ENCODE measurements at regions not wholly inside any gene's neighbourhood (a gene's known extent, or its start where the extent isn't known, plus 50 kb on each side); places are given as distances from the start of the nearest gene placed in this dataset.

DNA sequence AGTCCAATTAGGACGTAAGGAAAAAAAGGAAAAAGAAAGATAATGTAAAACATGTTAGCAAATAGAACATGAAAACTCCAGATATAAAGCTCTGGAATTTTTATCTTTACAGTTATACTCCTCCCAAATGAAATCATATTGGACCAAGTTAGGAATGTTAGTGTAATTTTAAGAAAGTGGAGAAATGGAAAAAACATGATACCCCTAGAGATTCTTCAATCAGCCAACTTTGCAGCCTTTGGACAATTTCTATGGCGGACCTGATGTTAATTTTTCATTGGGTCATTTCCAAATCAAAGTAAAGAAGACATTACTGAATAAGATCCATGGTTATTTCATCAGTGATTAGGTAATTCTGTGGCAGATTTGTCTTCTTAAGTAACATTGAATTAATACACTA, 748.7 kb downstream of the RFPL4B start:
- TF ChIP-seq CTCF (IDR thresholded peaks at IDR 0.05 in 2 of 3, conservative IDR thresholded peaks at IDR 0.05 in 1 of 3; ENCODE audit: borderline replicate concordance in 1 of 3, insufficient read depth in 1 of 3, low read depth in 2 of 3, low read length in 2 of 3) (no peak), TCF7L2 (IDR thresholded peaks at IDR 0.05; ENCODE audit: borderline replicate concordance, extremely low read depth, insufficient read depth, insufficient read length) (no peak), POLR2AphosphoS5 (IDR thresholded peaks at IDR 0.05; ENCODE audit: low read depth, low read length) (no peak), POLR2A (IDR thresholded peaks at IDR 0.05; ENCODE audit: borderline replicate concordance, extremely low read depth, insufficient read depth, insufficient read length) (no peak), EZH2 (IDR thresholded peaks at IDR 0.05) (no peak), FOSL1 (IDR thresholded peaks at IDR 0.05; ENCODE audit: low read depth) (no peak)
